LHCN-M2 (cell line): ENCODE measurements at regions not wholly inside any gene's neighbourhood (a gene's known extent, or its start where the extent isn't known, plus 50 kb on each side); places are given as distances from the start of the nearest gene placed in this dataset.
"Not testable (repeated sequence)": the region's sequence is repeated elsewhere in the genome, so short reads cannot be mapped to it uniquely, and the experiment has no call there.

Source experiments
- DNase-seq: peaks from one replicate; pipeline ENCODE4 v3.0.0-alpha.2; 2012; ENCODE audit warnings: low read depth

DNA sequence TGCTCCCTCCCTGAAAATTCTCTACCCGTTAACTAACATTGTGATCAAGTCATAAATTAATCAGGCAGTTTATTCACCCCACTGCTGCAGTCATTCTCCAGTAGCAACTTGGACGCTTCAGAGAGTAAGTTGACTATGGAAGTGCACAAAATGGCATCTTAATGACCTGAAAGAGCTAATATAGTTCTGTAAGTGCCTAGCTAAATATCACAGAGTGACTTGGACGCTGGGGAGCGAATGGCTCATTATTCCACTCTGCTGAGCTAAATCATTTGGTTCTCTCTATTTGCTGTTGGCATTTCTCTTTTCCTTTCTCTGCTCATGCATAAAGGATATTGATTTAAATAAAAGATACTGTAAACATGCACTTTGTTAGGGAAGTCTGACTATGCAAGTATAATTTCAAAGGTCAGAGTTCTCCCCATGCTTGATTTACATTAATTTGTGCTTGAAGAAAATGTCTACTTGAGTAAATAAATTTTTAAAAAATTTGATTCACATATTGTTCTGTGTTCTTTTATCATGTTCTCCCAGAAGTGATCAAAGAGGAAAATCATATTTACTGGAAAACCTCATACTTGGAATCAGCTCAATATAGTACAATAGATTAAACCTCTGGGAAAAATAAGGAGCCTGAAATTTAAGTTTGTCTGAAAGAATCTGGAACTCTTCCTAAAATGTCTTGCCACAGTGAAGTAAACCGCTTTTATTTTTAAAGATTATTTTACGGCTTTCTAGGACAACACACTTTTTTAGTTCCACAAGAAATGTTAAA lies 169.5 kb upstream of the HAPLN1 start:
- DNase-seq: no peak

DNA sequence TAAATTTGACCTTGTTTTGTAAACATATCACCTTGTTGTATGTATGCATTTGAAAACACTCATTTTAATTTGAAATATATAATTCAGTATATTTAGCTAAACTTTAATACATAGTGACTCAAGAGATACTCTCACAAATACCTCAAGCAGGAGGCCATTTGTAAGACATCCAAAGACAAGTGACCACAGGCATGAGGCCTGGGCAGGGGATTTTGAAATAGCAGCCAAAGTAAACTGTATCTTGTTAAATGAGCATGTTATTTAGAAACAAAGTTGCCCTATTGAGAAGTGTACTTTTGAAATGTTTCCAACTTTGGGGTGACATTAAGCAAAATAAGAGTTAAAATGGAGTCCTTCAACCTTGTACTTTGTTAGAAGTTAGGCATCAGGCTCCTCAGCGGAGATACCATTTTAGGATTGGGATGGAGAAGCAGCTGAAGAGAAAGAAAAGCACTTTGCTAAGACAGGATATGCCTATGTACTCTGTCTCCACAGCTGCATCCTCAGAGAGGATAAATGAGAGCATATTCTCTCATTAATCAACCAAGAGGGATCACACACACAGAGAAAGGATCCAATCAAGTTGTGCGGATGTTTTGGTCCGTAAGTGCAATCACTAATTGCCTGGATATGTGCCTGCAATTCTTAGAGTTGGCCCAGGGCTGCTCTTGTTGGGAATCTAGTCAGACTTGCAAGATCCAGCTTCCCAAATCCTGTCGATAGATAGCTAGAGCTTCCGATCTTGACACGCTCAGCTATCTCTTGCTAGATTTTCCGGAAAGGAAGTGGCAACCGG lies 157.5 kb upstream of the HAPLN1 start:
- DNase-seq: peak; percentile 26

DNA sequence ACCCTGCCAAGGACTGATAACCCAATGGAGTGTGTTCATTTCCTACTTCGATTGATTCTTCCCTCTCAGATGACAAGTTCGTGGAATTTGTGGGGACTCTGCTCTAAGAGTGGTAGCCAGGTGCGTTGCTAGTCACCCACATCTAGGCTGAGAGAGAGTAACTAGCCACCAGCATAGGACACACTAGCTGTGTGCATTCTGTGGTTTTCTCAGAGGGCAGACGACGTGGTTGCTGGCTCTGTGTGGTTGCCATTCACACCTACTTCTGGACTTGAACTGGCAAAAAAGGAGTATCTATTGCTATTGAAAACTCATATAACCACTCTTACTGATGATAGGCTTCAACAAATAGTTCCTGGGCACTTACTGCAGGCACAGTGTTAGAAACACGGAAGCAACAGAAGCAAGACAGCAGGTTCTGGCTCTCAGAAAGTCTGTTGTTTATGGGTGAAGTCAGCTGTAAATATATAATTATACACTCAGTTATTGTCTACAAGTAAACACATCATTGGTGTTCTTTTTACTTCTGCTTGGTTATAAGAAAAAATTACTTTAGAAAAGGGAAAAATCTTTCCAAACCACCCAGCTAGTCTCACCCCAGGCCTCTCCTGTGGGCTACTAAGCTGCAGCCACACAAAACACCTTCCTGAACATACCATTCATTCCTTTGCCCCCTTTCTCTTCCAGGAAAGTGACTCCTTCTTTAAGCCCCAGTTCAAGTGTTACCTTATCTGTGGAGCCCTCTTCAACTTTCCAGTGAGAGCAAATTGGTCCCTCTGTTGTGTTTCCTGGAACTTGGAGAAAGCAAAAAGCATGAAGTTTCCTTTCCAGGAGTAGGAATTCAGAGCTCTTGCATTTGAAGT lies 151.1 kb upstream of the HAPLN1 start:
- no peak for DNase-seq

DNA sequence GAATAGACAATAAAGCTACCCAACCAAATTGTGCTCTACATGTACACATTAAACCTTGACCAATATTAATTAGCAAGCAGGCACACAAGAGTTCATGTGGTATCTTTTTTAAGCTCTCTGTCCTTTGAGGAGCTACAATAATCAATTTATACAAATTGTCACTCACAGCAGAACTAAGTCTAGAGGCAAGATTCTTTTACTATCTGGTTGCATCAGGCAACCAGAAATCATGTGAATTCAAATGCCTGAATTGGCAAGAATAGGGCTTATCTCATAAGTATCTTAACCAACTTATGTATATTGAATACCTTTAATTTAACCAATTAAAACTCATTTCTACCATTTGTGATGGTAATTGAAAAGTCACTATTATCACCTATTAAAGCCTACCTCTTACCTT lies 145.5 kb upstream of the HAPLN1 start:
- no peak for DNase-seq

DNA sequence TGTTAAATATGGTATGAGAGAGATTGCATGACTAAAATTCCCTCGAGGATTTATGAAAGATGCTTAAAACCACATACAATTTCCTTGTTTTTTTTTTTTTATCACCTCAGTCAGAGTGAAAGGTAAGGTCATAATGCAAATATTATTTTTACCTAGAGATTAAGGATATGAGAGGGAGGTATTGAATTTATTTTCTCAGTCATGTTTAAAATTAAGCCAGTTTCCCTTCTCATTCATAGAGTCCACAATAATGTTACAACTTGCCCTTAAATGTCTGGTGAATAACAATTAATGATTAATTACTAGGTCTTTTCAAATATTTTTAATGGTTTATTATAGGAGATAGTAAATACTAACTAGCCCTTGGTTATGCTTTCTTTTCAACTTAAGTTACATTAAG lies 144.9 kb upstream of the HAPLN1 start:
- peak; percentile 6 for DNase-seq

DNA sequence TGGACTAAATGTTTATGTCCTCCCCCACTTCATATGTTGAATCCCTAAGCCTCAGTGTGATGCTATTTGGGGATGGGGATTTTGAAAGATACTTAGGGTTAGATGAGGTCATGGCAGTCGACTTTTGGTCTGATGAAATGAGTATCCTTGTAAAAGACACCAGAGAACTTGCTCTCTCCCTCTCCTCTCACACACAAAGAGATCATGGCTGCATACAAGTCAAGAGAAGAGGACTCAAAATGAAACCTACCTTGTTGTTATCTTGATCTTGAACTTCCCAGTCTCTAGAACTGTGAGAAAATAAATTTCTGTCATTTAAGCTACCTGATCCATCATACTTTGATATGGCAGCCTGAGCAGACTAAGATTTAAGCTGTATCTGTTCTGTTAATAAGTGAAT lies 144.0 kb upstream of the HAPLN1 start:
- DNase-seq: no peak

DNA sequence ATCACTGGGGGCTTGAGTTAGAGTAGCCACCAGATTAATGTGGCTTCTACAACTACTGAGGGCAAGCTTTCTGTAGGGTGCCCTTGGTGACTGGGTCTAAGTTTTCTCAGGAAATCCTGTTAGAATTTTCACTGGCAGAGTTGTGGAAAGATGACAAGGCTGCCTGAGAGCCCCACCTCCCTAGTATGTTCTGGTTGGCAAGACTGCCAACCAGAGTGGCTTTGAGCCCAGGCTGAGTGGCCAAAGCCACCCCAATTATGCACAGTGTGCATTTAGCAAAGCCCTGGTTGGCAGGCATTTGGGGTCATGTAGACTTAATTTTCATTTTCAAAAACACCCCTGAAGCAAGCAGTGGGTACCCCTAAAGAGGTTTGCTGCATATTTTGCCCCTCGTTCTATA lies 136.7 kb upstream of the HAPLN1 start:
- no peak for DNase-seq

DNA sequence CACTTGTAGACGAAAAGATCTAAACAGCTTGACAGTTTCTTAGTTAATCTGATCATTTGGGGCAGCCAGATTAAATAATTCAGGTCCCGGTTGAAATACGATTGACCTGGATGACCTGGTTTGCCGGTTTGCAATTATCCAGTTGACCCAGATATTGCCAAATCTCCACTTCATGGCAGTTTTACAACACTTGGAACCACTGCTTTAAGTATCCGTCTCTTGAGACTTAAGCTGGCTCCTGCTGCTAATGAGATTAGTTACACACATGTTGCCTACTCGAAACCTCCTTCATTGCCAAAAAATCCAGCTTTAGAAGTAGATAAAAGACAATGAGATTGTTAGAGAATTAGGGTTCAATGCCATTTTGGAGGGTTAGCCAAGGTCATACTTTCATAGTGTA lies 136.2 kb upstream of the HAPLN1 start:
- no peak for DNase-seq

DNA sequence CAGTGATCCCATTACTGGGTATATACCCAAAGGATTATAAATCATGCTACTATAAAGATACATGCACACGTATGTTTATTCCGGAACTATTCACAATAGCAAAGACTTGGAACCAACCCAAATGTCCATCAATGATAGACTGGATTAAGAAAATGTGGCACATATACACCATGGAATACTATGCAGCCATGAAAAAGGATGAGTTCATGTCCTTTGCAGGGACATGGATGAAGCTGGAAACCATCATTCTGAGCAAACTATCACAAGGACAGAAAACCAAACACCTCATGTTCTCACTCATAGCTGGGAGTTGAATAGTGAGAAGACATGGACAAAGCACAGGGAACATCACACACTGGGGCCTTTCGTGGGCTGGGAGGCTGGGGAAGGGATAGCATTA lies 129.8 kb upstream of the HAPLN1 start:
- DNase-seq: not testable (repeated sequence)

DNA sequence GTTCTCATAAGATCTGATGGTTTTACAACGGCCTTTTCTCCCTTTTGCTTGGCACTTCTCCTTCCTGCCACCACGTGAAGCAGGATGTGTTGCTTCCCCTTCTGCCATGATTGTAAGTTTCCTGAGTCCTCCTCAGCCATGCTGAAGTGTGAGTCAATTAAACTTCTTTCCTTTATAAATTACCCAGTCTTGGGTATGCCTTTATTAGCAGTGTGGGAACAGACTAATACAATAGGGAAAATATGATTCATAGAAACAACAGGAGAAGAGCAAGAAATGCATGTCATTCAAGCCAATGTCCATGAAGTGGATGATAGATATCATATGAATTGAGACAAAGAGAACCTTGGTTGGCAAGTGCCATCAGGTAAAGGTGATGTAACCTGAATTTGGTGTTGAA lies 128.3 kb upstream of the HAPLN1 start:
- no peak for DNase-seq

DNA sequence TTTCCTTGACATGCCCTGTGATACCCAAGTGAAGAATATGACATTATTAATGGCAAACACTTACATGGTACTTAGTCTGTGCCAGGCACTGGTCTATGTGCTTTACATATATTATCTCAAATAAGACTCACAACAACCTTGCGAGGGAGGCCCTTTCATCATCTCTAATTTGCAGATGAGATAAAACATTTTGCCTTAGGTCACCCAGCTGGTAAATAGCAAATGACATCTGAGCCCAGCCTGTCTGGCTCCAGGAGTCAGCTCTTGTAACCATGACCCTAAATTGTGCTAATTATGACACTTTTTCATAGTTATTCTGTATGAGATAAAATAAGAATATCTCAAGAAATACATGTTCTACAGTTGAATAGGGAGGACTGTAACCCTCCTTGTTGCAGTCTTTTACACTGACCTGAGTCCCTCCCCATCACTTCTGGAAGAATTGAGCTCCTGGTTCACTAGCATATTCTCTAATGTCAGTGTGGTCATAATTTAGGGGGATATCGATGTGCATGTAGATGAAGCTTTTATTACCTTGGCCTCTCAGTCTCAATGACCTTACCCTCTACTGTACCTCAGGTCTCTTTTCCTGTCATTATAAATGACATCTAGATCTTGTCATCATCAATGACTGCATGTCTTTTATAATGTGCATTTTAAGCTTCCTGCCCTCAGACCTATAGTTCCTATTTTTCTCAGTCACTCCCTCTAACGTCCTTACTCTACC lies 126.1 kb upstream of the HAPLN1 start:
- DNase-seq: no peak

DNA sequence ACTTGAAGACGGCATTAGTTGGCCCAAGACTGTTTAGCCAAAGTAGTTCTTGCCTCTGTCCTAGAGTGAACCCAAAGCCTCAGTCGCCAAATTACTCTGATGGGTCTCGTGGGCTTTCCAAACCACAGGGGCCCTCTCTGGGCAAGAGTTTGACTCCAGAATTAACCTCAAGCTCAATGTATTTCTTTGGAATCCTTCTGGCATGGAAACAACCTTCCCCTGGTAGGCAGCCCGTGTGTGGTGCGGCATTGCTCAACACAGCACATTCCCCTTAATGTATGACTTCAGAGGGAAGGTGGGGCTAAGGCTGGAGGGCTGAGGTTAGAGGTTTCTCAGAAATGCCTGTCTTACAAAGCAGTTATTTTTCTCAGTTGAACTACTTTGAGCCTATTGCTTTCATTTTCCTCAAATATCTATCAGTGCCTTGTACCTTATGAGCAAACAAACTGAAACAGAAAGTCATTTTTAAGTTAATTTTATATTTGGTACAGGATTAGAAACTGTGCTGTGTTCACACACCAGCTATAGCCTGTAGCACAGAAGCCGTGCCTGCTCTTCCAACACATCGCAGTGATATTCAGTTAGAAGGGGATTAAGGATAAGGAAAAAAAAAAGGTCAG lies 123.9 kb upstream of the HAPLN1 start:
- peak; percentile 70 for DNase-seq

DNA sequence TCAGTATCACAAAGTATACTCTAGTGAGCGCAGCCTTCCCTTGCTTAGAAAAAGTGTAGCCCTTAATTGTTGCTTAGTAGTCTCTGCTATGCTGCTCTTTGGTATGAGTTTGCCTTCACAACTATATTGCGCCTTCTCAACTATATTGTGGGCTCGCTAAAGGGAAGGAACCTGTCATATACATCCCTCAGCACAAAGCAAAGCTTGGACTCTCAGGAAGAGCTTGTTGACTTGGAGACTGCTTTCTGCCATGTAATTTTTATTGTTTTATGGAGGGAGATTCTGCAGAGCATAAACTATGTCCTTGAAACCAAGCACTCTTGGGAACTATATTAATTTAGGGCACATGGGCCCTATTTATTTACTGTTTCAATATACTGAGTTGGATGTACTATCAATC lies 119.1 kb upstream of the HAPLN1 start:
- no peak for DNase-seq

DNA sequence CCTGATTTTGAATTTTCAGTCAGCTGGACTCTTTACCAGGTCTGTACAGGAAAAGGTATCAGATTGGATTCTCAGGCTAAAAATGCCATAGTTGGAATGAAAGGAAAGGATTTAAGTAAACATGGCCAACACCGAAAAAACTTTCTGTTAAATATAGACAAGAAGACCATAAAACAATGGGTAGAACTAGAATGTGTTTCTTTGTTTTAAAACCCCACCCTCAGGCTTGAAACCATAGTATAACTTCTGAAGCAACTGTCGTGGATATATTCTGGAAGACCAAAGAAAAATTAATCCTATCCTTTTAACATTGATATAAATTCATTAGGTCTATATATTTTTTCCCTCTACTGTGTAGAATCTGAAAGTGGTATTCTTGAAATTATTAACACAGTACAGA lies 118.6 kb upstream of the HAPLN1 start:
- DNase-seq: no peak

DNA sequence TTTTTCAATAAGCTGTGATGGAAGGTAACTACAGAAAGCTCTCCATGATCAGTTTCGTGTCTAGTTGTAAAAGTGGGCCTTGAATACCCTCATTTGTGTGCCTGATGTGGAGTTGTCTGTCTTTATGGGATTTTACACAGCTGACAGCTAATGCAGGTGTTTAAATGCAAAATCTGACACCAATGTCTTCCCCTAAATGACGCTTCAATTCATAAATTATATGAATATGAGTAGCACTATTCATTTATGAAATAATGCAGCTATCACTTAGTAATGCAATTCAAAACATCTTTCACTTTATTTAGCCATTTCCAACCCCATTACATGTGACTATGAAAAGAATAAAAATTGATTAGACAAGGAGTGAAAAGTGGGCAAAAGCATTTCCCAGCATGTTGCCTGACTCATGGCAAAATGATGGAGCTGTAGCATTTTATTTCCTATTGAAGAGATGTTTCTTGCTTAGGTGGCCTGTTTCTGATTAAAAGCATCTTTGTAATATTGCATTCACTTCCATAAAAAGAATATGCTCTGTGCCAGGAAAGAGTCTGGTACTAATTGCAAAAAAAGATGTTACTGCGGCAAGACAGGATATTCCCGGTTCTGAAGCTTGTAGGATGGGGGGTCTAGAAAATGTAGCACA lies 116.7 kb upstream of the HAPLN1 start:
- DNase-seq: no peak

DNA sequence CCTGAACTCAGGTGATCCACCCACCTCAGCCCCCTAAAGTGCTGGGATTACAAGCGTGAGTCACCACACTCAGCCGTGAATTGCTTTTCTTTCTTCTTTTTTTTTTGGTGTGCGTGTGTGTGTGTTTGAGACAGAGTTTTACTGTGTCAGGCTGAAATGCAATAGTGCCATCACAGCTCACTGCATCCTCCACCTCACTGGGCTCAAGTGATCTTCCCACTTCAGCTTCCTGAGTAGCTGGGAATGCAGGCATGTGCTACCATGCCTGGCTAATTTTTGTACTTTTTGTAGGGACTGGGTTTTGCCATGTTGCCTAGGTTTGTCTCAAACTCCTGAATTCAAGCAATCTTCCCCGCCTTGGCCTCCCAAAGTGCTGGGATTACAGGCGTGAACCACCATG lies 113.7 kb upstream of the HAPLN1 start:
- no peak for DNase-seq

DNA sequence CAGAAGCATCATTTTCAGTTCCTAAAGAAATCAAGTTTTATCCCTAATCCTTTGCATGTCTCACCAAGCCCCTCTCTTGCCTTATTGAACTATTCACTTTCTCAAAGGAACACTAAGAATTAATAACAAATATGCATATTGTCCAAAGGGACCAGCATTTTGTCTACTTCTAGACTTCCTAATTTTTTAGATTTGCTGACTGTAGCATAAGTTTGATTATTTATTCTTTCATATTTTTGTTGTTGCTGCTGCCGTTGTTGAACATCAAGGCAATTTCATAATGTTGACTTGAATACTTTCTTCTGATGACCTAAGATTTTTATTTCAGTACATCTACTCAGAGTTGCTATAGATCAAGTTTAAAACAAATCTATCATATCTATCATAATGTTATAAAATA lies 111.2 kb upstream of the HAPLN1 start:
- no peak for DNase-seq

DNA sequence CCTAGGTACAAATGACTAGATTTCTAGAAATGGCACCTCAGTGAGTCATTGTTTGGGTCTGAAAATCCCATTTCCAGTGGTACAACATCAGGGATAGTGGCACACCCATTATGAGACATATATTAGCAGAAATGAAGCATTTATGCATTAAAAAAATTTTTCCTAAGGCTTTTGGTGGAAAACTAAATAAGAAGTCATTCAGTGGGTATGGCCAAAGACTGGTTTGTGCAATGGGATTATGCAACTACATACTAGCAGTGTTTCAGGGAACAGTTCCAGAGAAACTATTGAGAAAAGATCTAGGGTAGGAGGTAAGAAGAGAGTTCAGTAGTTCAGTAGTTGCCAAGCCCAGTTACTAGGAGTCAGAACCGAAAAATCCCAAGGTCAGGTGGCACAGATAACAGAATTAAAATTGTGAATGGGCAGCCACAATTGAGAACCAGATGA lies 106.5 kb upstream of the HAPLN1 start:
- peak; percentile 10 for DNase-seq

DNA sequence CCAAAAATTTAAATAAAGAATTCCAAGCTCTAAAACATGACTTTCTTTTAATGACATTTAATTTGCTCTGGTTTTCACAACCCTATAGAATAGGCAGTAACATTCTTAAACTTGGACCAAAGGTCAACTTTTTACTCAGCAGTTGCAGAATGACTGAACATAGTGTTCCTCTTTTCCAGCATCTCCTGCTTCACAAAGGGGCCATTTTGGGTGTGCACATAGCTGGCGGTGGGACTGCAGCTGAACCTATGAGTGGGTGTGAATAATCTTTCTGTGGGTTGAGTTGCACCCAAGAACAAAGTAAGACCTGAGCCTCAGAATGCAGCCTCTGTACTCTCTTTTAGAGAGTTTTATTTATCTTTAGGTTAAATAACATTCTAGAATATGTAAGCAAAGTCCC lies 96.9 kb upstream of the HAPLN1 start:
- no peak for DNase-seq

DNA sequence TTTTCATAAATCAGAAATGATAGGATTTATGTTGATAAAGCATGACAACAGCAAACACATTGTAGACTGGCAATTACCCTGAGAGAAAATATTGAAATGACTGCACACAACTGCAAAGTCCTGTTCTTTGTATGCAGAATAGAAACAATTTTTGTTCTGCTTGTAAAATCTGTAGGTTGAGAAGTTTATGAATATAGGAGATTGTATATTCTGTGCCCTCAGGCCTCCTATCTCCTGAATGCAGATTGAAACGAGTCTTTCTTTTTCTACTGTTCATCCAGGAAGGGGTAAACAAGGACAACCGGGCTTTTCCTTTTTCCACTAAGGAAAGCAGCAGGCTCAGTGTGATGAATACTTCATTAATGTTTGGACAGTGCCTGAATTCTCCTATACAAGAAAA lies 95.0 kb upstream of the HAPLN1 start:
- no peak for DNase-seq

DNA sequence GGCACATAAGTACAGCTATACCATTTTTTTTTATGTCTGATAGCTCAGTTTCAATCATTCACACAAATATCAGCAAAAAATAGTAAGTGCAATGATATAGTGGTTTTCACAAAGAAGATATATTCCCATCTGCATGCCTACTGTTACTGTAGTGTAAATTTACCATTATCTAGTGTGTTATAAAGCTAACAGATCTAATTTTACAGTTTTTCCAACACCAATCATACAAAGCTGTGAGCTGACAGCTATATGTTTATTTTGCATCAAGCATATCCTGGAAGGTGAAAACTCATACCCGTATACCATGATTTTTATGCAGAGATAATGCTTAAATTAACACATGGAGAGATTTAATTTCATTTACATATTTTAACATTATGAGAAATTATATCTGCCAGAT lies 89.9 kb upstream of the HAPLN1 start:
- no peak for DNase-seq
